Endothelial cell of umbilical vein (primary cell): ENCODE measurements at regions not wholly inside any gene's neighbourhood (a gene's known extent, or its start where the extent isn't known, plus 50 kb on each side); places are given as distances from the start of the nearest gene placed in this dataset.

Source experiments
- BruUV-seq: library from RNA; stranded (reverse); fragments of 400-500 nt; replicated peaks from 2 replicates; lab custom pipeline; 2021; lab: Mats Ljungman, UMichigan
- CTCF ChIA-PET: fragments of 300-600, 350-600 bp; sonication (Branson Sonifier 250); formaldehyde crosslinking; loops from one replicate; lab custom pipeline; 2021; ENCODE audit warnings: antibody characterized with exemption, inconsistent platforms; lab: Charles Lee
- POLR2A ChIA-PET: fragments of 300-600, 350-600 bp; sonication (Branson Sonifier 250); formaldehyde crosslinking; loops from one replicate; lab custom pipeline; 2021; ENCODE audit warnings: antibody characterized with exemption, inconsistent platforms; lab: Charles Lee
- DNase-seq: peaks from one replicate; pipeline ENCODE4 v3.0.0-alpha.2; 2011; ENCODE audit warnings: low read depth, low spot score
- FAIRE-seq: peaks from 2 replicates; lab custom pipeline; 2011; peaks lifted over from hg19 to GRCh38; lab: Jason Lieb, UNC
- H2AFZ ChIP-seq: 2 replicates; pipeline ENCODE4 v1.6.0; 2012; ENCODE audit warnings: low read depth, low read length, control low read depth, inconsistent platforms
- H3K27ac ChIP-seq: 2 replicates; pipeline ENCODE4 v1.5.1; 2011; ENCODE audit warnings: low read depth, mild to moderate bottlenecking, control low read depth, low read length, moderate library complexity; ENCODE audit not compliant: insufficient read depth
- H3K27me3 ChIP-seq, 2 experiments: 2 replicates each; pipeline versions ENCODE4 v1.6.0 to v1.6.1; 2011; ENCODE audit warnings: low read length in 2 of 2, mixed read lengths in 1 of 2; ENCODE audit not compliant: control insufficient read depth in 2 of 2, insufficient read depth in 2 of 2
- H3K36me3 ChIP-seq, 2 experiments: 2 replicates in 1 of 2; 3 replicates in 1 of 2; pipeline ENCODE4 v1.5.1; 2011; ENCODE audit warnings: low read length in 2 of 2, mild to moderate bottlenecking in 1 of 2, moderate library complexity in 1 of 2; ENCODE audit not compliant: control insufficient read depth in 2 of 2, insufficient read depth in 2 of 2; ENCODE audit errors: extremely low read depth in 1 of 2
- H3K4me1 ChIP-seq: 3 replicates; pipeline ENCODE4 v1.5.1; 2011; ENCODE audit warnings: mild to moderate bottlenecking, low read length; ENCODE audit not compliant: control insufficient read depth, insufficient read depth; ENCODE audit errors: extremely low read depth
- H3K4me2 ChIP-seq: 2 replicates; pipeline ENCODE4 v1.6.1; 2011; ENCODE audit warnings: low read length, control low read depth, mixed read lengths; ENCODE audit not compliant: insufficient read depth
- H3K4me3 ChIP-seq, 3 experiments: fragments of 200-600 bp in 1 of 3; sonication (generic), shearing (Covaris generic) in 1 of 3; replicated peaks in 1 of 3; 2 replicates each; pipeline ENCODE4 v1.5.1; 2011 to 2016; ENCODE audit warnings: control low read depth in 3 of 3, low read length in 3 of 3, mild to moderate bottlenecking in 2 of 3, inconsistent platforms in 1 of 3, low read depth in 1 of 3, moderate library complexity in 1 of 3; ENCODE audit not compliant: insufficient read depth in 1 of 3
- H3K79me2 ChIP-seq: 2 replicates; pipeline ENCODE4 v1.6.0; 2012; ENCODE audit warnings: low read length, inconsistent platforms; ENCODE audit not compliant: control insufficient read depth, insufficient read depth
- H3K9ac ChIP-seq: replicated peaks from 2 replicates; pipeline ENCODE3; 2011; ENCODE audit warnings: low read length, control low read depth; ENCODE audit not compliant: insufficient read depth; ENCODE audit errors: extremely low read depth
- H3K9me1 ChIP-seq: replicated peaks from 3 replicates; pipeline ENCODE4 v1.6.0; 2011; ENCODE audit warnings: mild to moderate bottlenecking, low read length; ENCODE audit not compliant: control insufficient read depth, insufficient read depth; ENCODE audit errors: extremely low read depth
- H3K9me3 ChIP-seq: replicated peaks from 2 replicates; pipeline ENCODE4 v1.5.1; 2012; ENCODE audit warnings: low read length, inconsistent platforms; ENCODE audit not compliant: control insufficient read depth, insufficient read depth
- H4K20me1 ChIP-seq: replicated peaks from 2 replicates; pipeline ENCODE3; 2011; ENCODE audit warnings: mild to moderate bottlenecking, low read length; ENCODE audit not compliant: control insufficient read depth, insufficient read depth; ENCODE audit errors: extremely low read depth
- EZH2 ChIP-seq: IDR thresholded peaks from 2 replicates; pipeline ENCODE4 v1.6.1; 2012; ENCODE audit warnings: borderline replicate concordance, low read depth, mild to moderate bottlenecking, moderate library complexity, low read length, inconsistent platforms; ENCODE audit not compliant: severe bottlenecking
- FOS ChIP-seq: IDR thresholded peaks from 2 replicates; pipeline ENCODE4 v1.6.1; 2011; ENCODE audit warnings: mild to moderate bottlenecking, low read length, moderate library complexity, borderline replicate concordance; ENCODE audit not compliant: insufficient read depth
- GATA2 ChIP-seq: IDR thresholded peaks from 2 replicates; pipeline ENCODE4 v1.7.0; 2011; ENCODE audit warnings: low read depth, mild to moderate bottlenecking, moderate library complexity, mixed read lengths, low read length; ENCODE audit not compliant: insufficient read length, insufficient read depth
- JUN ChIP-seq: IDR thresholded peaks from 2 replicates; pipeline ENCODE4 v1.6.1; 2011; ENCODE audit warnings: borderline replicate concordance, low read depth; ENCODE audit not compliant: insufficient read length, insufficient read depth
- MYC ChIP-seq: IDR thresholded peaks from one replicate; pipeline ENCODE4 v1.6.1; 2011; ENCODE audit warnings: mild to moderate bottlenecking, low read depth, low read length
- POLR2A ChIP-seq: IDR thresholded peaks from 2 replicates; pipeline ENCODE4 v1.6.1; 2012; ENCODE audit warnings: low read depth, mild to moderate bottlenecking, control low read depth, low read length
- POLR2AphosphoS5 ChIP-seq: IDR thresholded peaks from 2 replicates; pipeline ENCODE4 v1.6.1; 2012; ENCODE audit warnings: low read depth, mild to moderate bottlenecking, control low read depth, low read length, moderate library complexity; ENCODE audit not compliant: insufficient read depth
- dilution Hi-C: fragments of 300-500 bp; cut with MboI; formaldehyde crosslinking; loops from one replicate; pipeline ENCODE4 v1.15.0; 2019; ENCODE audit warnings: low sequenced_read_pairs; ENCODE audit not compliant: extremely low pct_ligation_motif_present
- intact Hi-C: fragments of 100-400 bp; cut with micrococcal nuclease; formaldehyde crosslinking; loops from one replicate; pipeline ENCODE4 v1.10.0; 2022
- TF ChIP-seq, protein P1 (sequence below), 2 donors: IDR thresholded peaks; 1 replicate in 1 of 2; 2 replicates in 1 of 2; pipeline ENCODE4 v1.5.1; 2011; ENCODE audit warnings: low read length in 2 of 2, mild to moderate bottlenecking in 2 of 2, moderate library complexity in 2 of 2, control low read depth in 1 of 2, inconsistent platforms in 1 of 2, low read depth in 1 of 2; ENCODE audit not compliant: insufficient read depth in 1 of 2; ENCODE audit errors: extremely low read depth in 1 of 2
- TF ChIP-seq, protein P2 (sequence below): IDR thresholded peaks from 2 replicates; pipeline ENCODE4 v1.6.1; 2011; ENCODE audit not compliant: insufficient read depth, insufficient read length

DNA sequence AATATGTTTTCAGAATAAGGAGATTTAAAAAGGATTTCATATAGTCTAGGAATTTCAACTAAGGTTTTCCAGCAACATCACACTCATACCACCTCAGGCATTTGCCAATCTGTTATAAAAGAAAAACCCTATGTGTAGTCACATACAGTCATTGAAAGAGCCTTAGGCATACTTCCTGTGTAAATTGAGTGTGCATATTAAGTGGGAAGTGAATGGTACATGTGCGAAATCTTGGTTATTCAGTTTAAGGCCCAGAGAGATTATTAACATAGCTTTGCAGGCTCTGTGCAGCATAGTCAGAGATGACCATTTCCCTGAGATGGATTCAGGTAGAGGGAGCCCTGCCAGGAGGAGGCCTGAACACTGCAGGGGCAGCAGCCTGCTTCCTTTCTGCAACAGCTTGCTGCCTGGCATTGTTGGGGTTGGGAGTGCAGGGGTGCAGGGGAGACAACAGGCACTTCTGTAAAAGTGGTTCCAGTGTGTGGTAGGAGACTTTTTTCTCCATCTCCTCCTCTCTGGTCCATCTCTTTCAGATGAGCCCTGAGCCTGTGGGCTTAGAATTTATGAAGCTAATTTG lies 100.1 kb upstream of the OSR1 start:
- no peak overlapping the region for H3K9ac ChIP-seq
- POLR2A ChIA-PET = no interaction called here
- H3K9me3 ChIP-seq = no peaks in the 10 kb centered on the region
- BruUV-seq = no TSS peak
- no peak overlapping the region for H3K27ac ChIP-seq
- TF ChIP-seq EZH2 = no peak
- TF ChIP-seq MYC = no peak
- no peak for TF ChIP-seq JUN
- TF ChIP-seq, protein P1, sequence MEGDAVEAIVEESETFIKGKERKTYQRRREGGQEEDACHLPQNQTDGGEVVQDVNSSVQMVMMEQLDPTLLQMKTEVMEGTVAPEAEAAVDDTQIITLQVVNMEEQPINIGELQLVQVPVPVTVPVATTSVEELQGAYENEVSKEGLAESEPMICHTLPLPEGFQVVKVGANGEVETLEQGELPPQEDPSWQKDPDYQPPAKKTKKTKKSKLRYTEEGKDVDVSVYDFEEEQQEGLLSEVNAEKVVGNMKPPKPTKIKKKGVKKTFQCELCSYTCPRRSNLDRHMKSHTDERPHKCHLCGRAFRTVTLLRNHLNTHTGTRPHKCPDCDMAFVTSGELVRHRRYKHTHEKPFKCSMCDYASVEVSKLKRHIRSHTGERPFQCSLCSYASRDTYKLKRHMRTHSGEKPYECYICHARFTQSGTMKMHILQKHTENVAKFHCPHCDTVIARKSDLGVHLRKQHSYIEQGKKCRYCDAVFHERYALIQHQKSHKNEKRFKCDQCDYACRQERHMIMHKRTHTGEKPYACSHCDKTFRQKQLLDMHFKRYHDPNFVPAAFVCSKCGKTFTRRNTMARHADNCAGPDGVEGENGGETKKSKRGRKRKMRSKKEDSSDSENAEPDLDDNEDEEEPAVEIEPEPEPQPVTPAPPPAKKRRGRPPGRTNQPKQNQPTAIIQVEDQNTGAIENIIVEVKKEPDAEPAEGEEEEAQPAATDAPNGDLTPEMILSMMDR (IDR thresholded peaks at IDR 0.05; ENCODE audit: extremely low read depth in 1 of 2, insufficient read depth in 1 of 2, low read depth in 1 of 2, low read length in 2 of 2) = no peak
- no peak for TF ChIP-seq POLR2A
- TF ChIP-seq POLR2AphosphoS5 = no peak
- TF ChIP-seq FOS = no peak
- TF ChIP-seq, protein P2, sequence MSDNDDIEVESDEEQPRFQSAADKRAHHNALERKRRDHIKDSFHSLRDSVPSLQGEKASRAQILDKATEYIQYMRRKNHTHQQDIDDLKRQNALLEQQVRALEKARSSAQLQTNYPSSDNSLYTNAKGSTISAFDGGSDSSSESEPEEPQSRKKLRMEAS = no peak
- no peak for TF ChIP-seq GATA2
- dilution Hi-C loops (no loop called here), intact Hi-C loops (no loop called here)
- H4K20me1 ChIP-seq = no peaks in the 10 kb centered on the region
- no peak for FAIRE-seq
- H3K79me2 ChIP-seq = no peaks in the 10 kb centered on the region
- H3K36me3 ChIP-seq = no peaks in the 10 kb centered on the region
- H3K4me3 ChIP-seq = no peak overlapping the region
- no peak overlapping the region for H3K4me2 ChIP-seq
- no peaks in the 10 kb centered on the region for H3K4me1 ChIP-seq
- H3K9me1 ChIP-seq = no peaks in the 10 kb centered on the region
- H2AFZ ChIP-seq = no peak overlapping the region
- CTCF ChIA-PET = no interaction called here
- no peak for DNase-seq
- no peaks in the 10 kb centered on the region for H3K27me3 ChIP-seq
